Ectodermal cell (in vitro differentiated cells): ENCODE measurements at regions not wholly inside any gene's neighbourhood (a gene's known extent, or its start where the extent isn't known, plus 50 kb on each side); places are given as distances from the start of the nearest gene placed in this dataset.
"Not testable (repeated sequence)": the region's sequence is repeated elsewhere in the genome, so short reads cannot be mapped to it uniquely, and the experiment has no call there.

Experiments
- H3K27ac ChIP-seq: 2 replicates; pipeline ENCODE4 v1.7.0; 2013; ENCODE audit warnings: mild to moderate bottlenecking, low read depth, low read length; ENCODE audit not compliant: insufficient read depth, poor library complexity, severe bottlenecking
- H3K27me3 ChIP-seq: 2 replicates; pipeline ENCODE4 v1.7.0; 2013; ENCODE audit warnings: mild to moderate bottlenecking, low read length; ENCODE audit not compliant: insufficient read depth, control insufficient read depth, poor library complexity, severe bottlenecking
- H3K36me3 ChIP-seq: one replicate; pipeline ENCODE4 v1.7.0; 2013; ENCODE audit warnings: low read length; ENCODE audit not compliant: control insufficient read depth, insufficient read depth
- H3K4me1 ChIP-seq: one replicate; pipeline ENCODE4 v1.7.0; 2013; ENCODE audit warnings: low read length; ENCODE audit not compliant: control insufficient read depth, insufficient read depth
- H3K4me3 ChIP-seq: 2 replicates; pipeline ENCODE4 v1.7.0; 2013; ENCODE audit warnings: low read depth, low read length, control low read depth; ENCODE audit not compliant: insufficient read depth
- H3K9me3 ChIP-seq: 2 replicates; pipeline ENCODE4 v1.7.0; 2013; ENCODE audit warnings: mild to moderate bottlenecking, low read length, moderate library complexity; ENCODE audit not compliant: control insufficient read depth
- WGBS, 2 experiments: methylation state at CpG; one replicate each; pipeline ENCODE4 v1.1.7; 2013; ENCODE audit warnings: missing lambda C conversion rate in 2 of 2; 5-methylcytosine and 5-hydroxymethylcytosine counted together

GRCh38 chr17:30579610-30580315 lies 102.6 kb downstream of the GOSR1 start:
- no peak overlapping the region for H3K4me3 ChIP-seq
- H3K9me3 ChIP-seq = no peaks in the 10 kb centered on the region
- no peak overlapping the region for H3K27ac ChIP-seq
- H3K27me3 ChIP-seq = no peaks in the 10 kb centered on the region
- 80 to 81% methylated on average over 5 of the region's 5 CpGs for WGBS, 2 experiments
- no peaks in the 10 kb centered on the region for H3K4me1 ChIP-seq
- no peaks in the 10 kb centered on the region for H3K36me3 ChIP-seq

- H3K36me3 ChIP-seq, H3K9me3 ChIP-seq, H3K27ac ChIP-seq, H3K4me1 ChIP-seq, H3K4me3 ChIP-seq, H3K27me3 ChIP-seq: not testable (repeated sequence)
- 90 to 91% methylated on average over 9 of the region's 9 CpGs for WGBS, 2 experiments
Measured at GRCh38 chr17:30578015-30578717, 101.0 kb downstream of the GOSR1 start.
